GM19239 (cell line): ENCODE measurements at regions not wholly inside any gene's neighbourhood (a gene's known extent, or its start where the extent isn't known, plus 50 kb on each side); places are given as distances from the start of the nearest gene placed in this dataset.
A peak's percentile ranks its signal among the peaks of the same experiment; 100 is the strongest.

Experiments
- DNase-seq: peaks from one replicate; pipeline ENCODE4 v3.0.0; 2011; ENCODE audit warnings: low spot score; ENCODE audit not compliant: insufficient read length
- FAIRE-seq: peaks from 2 replicates; lab custom pipeline; 2011; peaks lifted over from hg19 to GRCh38; lab: Jason Lieb, UNC

- FAIRE-seq (peak; percentile 54), DNase-seq (no peak)
These were observed 62.0 kb downstream of the HFE start for GRCh38 chr6:26149240-26149639.

- peak; percentile 45 for FAIRE-seq
- no peak for DNase-seq
These were observed 65.2 kb downstream of the HFE start for GRCh38 chr6:26152226-26153101.

GRCh38 chr6:26155061-26155930, 68.1 kb downstream of the HFE start:
- DNase-seq (no peak), FAIRE-seq (peak; percentile 40)

GRCh38 chr6:26156105-26156849, 69.0 kb downstream of the HFE start:
- peak; percentile 76 for FAIRE-seq
- peak; percentile 37 for DNase-seq

DNA sequence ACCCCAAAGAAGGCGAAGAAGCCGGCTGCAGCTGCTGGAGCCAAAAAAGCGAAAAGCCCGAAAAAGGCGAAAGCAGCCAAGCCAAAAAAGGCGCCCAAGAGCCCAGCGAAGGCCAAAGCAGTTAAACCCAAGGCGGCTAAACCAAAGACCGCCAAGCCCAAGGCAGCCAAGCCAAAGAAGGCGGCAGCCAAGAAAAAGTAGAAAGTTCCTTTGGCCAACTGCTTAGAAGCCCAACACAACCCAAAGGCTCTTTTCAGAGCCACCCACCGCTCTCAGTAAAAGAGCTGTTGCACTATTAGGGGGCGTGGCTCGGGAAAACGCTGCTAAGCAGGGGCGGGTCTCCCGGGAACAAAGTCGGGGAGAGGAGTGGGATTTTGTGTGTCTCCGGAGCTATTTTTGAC, 69.6 kb downstream of the HFE start:
- FAIRE-seq, result no peak
- DNase-seq, result no peak

GRCh38 chr6:26157251-26158075, 70.2 kb downstream of the HFE start:
- DNase-seq (peak; percentile 38), FAIRE-seq (no peak)

DNA sequence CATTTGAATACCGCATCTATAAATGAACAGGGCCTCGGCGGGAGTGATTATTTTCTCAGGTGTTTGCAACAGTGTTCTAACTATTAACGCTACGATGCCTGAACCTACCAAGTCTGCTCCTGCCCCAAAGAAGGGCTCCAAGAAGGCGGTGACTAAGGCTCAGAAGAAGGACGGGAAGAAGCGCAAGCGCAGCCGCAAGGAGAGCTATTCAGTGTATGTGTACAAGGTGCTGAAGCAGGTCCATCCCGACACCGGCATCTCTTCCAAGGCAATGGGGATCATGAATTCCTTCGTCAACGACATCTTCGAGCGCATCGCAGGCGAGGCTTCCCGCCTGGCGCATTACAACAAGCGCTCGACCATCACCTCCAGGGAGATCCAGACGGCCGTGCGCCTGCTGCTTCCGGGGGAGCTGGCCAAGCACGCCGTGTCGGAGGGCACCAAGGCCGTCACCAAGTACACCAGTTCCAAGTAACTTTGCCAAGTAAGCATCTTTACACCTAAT, 70.9 kb downstream of the HFE start:
- no peak for DNase-seq
- peak; percentile 91 for FAIRE-seq

DNA sequence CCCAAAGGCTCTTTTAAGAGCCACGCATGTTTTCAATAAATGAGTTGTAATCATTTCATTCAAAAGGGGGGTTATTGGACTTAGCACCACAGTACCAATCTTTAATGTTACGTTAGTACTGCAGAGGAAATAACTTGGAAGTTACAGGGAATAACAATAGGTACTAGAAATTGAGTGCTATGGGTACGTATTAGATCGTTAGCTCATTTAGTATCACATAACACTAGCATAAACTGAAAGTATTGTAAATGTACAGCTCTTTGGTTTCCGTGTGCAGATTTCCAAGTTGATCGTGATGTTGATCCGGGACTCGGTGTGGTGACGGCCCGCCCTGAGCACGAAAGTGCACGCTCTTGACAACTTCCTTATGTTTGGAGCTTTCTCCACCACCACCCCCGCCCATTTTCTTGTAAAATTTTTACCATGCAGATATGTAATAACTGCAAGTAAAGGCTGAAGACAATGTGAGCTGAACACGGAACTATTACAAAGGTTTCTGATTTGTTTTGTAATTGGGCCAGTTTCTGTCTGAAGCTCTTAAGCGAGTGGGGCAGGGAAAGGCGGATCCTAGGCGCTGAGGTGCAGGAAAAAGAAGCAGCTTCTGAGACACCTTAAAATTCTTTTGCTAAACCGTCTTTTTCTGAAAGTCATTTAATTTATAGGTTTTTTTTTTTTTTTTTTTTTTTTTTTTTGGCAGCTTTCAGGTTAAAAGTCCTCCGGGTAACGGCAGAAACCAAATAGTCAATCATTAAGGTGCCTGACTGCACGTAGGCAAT, 71.5 kb downstream of the HFE start:
- FAIRE-seq (peak; percentile 74), DNase-seq (no peak)

- FAIRE-seq, result peak; percentile 68
These were observed 72.4 kb downstream of the HFE start for GRCh38 chr6:26159357-26160273.

GRCh38 chr6:26161322-26161721, 74.1 kb downstream of the HFE start:
- no peak for FAIRE-seq
- no peak for DNase-seq

More at GRCh38 chr6:26159357-26160273, 72.4 kb downstream of the HFE start:
- no peak for DNase-seq

DNA sequence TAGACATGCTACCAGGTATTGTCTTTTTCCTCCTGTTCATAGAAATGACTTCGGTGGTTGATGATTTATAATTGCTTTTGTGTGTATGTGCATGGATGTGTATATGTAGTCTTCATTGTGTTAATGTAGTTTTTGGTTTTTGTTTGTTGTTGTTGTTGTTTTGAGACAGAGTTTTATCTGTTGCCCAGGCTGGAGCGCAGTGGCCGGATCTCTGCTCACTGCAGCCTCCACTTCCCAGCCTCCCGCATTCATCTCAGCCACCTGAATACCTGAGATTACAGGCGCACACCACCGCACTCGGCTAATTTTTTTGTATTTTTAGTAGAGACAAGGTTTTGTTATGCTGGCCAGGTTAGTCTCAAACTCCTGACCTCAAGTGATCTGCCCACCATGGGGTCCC, 75.2 kb downstream of the HFE start:
- DNase-seq, result no peak
- no peak for FAIRE-seq

DNA sequence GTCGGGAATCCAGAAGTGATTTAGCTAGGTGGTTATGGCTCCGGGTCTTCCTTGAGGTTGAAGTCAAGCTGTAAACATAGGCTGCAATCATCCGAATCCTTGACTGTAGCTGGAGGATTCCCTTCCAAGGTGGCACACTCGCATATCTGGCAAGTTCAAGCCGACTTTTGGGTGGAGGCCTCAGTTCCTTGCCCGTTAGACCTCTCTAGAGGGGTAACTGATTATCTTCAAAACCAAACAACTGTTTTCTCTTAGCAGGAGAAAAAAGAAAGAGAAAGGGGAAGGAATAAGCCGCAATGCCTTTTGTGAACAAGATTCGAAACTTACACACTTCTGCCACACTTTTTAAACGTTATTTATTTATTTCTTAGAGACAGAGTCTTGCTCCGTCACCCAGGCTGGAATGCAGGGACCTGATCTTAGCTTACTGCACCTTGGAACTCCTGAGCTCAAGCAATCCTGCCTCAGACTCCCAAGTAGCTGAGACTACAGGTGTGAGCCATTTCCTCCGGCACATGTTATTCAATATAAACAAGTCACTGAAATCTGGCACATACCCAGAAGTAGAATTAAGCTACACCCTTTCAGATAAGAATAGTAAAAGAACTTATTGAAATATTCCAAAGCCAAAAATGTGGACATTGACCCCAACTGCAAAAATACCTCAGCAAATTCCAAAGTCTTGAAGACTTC, 76.3 kb downstream of the HFE start:
- DNase-seq (no peak), FAIRE-seq (no peak)

DNA sequence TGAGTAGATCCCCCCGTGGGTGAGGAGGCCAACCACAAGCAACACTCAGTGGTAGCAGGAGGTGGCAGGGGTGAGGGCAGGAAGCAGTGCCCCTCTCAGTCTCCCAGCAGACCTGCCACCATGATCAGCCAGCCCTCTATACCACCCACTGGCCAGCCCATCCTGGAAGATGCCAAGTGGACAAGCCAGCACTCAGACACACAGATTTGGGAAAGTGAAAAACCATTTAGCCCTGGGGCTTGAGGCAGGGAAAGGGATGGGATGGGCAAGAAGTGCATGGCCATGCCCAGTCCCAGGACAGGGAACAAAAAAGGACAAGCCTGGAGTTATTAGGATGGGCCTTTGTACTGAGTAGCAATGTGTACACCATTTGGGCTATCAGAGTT, 76.9 kb downstream of the HFE start:
- no peak for FAIRE-seq

DNA sequence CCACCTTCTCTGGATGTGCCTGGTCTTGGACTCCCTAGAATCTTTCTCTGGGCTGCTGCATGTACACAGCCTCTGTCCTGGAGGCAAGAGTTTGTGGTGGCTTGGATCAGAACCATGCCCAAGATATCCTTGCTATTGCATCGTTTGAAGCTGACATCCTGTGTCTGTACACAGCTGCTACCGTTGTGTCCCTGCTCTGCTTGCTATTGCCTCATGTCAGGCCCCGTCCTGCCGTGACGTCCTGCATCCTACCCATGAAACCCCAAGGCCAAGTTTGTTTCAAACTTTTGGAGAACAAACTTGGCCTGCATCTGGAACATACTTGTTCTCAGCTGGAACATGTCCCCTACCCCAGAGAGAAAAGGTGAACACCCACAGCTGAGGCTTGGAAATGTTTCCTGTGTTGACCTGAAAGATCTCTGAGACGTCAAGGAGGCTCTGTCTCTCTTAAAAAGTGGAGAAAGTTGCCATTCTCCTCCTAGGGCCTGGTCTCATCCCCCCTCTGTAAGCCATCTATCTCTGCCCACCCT, 78.1 kb downstream of the HFE start:
- FAIRE-seq, result no peak

More for the DNA sequence above, 76.9 kb downstream of the HFE start:
- DNase-seq, result no peak

DNA sequence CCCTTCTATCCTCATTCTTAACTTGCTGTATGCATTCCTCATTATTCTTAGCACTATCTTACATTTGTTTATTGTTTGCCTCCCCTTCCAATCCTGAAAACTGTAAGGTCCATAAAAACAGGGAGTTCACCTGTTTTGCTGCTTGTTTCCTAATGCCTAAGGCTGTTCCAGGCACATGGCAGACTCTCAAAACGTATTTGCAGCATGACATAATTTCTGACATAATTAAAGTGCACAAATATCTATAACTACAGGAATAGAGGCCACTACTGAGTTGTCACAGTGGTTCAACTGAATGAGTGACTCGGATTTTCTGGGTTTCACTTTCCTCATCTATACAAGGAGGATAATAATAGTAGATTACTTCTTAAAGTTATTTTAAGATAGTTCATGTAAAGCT, 83.0 kb downstream of the HFE start:
- DNase-seq, result no peak
- no peak for FAIRE-seq

More for the DNA sequence above, 78.1 kb downstream of the HFE start:
- DNase-seq, result no peak

- peak; percentile 45 for FAIRE-seq
- no peak for DNase-seq
These were observed 84.0 kb downstream of the HFE start for GRCh38 chr6:26170951-26171841.
